GM18511 (cell line): ENCODE measurements at regions not wholly inside any gene's neighbourhood (a gene's known extent, or its start where the extent isn't known, plus 50 kb on each side); places are given as distances from the start of the nearest gene placed in this dataset.
"Not testable (repeated sequence)": the region's sequence is repeated elsewhere in the genome, so short reads cannot be mapped to it uniquely, and the experiment has no call there.

Experiments used
- ATAC-seq: cut with Tn5 transposase; IDR thresholded peaks from one replicate; pipeline ENCODE4 v1.9.1; 2021; ENCODE audit warnings: mild to moderate bottlenecking, moderate library complexity; ENCODE audit not compliant: unreplicated experiment

DNA sequence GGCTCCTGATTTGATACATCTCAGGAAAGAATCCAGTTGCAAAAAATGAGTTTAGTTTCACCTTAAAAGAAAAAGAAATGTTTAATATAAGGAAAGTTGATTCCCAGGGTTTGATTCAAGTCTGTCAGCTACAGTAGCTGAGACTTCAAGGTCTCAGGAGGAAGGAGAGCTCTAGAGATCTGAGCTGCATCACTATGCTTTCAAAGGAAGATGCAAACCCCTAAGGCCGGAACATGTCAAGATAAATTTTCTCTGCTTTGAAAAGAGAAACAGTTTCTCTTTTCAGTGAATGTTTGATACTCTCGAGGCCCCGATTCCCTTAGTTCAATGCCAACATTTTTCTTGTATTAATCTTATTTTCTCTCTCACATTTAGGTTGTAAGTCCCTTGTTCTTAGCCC is 128.6 kb downstream of the RGPD3 start:
- ATAC-seq, result no peak

DNA sequence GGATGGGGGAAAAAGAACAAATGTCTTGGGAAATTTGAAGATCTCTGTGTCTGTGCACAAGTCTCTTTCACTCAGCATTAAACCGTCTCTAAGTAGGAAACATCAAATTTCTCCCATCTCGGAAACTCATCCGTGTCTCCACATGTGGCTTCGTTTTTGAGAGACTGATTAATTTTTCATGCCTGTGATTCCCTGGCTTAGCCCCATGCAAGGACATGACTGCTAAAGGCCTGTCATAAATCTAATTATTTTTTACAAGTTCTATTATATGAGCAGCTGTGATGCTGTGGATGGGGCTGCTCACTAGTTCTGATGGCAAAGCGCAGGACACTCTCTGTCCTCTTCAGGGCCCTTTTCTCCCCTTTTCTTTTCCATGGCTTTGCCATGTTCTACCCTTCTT is 129.1 kb downstream of the RGPD3 start:
- no peak for ATAC-seq

DNA sequence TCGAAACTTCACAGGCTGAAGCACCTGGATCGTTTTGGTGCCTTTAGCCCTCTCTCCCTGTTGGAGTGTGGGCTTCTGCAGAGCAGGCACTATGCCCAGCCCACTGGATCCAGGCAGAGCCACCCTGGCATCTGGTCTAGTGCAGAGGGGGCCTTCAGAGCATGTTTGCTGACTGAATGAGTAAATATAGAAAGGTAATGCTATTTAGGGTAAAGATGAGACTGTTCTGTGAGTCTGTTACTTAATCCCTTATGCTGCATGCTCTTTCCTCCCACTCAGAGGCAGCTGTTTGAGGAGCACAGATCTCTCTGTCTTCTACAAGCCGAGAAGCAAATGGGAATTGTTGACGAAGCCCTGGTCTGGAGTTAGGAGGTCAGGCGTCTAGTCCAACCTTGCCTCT is 130.2 kb downstream of the RGPD3 start:
- no peak for ATAC-seq

DNA sequence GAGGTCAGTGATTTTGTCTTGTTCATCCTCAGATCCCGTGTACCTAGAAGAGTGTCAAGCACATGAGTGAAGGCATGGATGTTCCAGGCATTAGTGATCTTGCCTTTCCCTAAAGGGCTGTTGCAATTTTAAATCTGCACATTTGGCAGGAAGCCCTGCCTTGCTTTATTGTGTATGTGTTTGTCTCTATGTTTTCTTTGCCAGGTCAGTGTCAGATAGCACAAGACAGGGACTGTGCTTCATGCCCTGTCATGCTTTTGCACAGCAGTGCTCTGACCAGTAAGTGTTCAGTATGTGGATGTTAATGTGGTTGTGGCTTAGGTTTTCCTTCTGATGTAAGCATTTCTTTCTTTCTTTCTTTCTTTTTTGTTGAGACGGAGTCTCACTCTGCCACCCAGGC is 131.5 kb downstream of the RGPD3 start:
- no peak for ATAC-seq

DNA sequence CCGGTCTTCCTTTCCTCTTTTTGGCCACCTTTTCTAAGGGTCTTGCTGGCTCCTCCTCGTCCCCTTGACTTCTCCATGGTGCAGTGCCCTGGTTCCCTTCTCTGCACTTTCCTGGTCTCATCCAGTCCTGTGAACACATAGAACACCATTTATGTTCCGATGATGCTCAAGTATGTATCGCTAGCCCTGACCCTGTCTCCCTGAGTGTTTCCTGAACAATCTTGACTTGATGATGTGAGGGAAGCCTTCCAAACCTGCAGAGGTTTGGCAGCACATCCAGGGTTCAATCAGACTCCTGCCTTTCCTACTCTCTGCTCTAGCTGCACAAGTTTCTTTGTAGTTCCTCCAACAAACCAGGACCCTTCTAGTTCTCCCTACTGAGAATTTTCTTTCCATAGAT is 132.1 kb downstream of the RGPD3 start:
- ATAC-seq, result no peak

DNA sequence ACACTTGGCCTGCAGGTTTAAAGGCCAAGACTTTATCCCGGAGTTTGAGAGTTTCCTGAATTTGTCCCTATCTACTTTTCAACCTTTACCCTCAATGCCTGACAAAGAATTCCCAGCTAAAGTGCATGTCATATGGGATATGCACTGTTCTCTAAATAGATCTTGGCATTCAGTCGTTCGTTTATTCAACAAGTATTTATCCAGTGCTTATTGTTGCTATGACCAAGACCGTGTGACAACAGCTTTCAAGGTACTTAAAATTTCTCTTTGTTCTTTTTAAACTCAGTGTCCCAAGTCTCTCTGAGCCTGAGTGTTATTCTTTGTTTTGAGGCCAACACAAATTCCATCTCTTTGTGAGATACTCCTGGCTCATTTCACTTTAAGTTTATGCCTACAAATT is 133.4 kb downstream of the RGPD3 start:
- ATAC-seq, result no peak

DNA sequence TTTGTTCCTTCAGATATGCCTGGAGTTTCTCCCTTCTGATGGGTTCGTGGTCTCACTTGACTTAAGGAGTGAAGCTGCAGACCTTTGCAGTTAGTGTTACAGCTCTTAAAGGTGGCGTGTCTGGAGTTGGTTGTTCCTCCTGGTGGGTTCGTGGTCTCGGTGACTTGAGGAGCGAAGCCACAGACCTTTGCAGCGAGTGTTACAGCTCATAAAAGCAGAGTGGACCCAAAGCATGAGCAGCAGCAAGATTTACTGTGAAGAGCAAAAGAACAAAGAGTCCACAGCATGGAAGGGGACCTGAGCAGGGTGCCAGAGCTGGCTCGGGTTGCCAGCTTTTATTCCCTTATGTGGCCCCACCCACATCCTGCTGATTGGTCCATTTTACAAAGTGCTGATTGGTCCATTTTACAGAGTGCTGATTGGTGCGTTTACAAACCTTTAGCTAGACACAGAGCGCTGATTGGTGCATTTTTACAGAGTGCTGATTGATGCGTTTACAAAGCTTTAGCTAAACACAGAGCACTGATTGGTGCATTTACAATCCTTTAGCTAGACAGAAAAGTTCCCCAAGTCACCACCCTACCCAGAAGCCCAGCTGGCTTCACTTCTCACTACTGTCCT is 134.8 kb downstream of the RGPD3 start:
- ATAC-seq, result not testable (repeated sequence)

DNA sequence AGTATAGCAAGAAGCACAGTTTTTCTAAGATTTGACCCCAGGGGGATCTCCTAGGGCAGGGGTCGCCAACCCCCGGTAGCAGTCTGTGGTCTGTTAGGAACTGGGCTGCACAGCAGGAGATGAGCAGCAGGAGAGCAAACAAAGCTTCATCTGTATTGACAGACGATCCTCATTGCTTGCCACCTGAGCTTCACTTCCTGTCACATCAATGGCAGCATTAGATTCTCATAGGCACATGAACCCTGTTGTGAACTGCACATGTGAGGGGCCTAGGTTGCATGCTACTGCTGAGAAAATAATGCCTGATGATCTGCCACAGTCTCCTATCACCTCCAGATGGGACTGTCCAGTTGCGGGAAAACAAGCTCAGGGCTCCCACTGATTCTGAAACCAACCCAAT is 136.2 kb downstream of the RGPD3 start:
- ATAC-seq, result no peak

DNA sequence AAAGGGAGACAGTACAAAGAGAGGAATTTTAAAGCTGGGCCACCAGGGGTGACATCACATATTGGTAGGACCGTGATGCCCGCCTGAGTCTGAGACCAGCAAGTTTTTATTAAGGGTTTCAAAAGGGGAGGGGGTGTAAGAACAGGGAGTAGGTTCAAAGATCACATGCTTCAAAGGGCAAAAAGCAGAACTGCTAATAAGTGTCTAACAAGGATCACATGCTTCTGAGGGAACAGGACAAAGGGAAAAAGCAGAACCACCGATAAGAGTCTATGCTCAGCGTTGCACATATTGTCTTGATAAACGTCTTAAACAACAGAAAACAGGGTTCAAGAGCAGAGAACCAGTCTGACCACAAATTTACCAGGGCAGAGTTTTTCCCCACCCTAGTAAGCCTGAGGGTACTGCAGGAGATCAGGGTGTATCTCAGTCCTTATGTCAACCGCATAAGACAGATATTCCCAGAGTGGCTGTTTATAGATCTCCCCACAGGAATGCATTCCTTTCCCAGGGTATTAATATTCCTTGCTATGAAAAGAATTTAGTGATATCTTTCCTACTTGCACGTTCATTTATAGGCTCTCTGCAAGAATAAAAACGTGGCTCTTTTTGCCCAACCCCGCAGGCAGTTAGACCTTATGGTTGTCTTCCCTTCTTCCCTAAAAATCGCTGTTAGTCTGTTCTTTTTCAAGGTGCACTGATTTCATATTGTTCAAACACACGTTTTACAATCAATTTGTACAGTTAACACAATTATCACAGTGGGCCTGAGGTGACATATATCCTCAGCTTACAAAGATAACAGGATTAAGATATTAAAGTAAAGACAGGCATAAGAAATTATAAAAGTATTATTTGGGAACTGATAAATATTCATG is 136.5 kb upstream of the UXS1 start:
- ATAC-seq, result not testable (repeated sequence)

DNA sequence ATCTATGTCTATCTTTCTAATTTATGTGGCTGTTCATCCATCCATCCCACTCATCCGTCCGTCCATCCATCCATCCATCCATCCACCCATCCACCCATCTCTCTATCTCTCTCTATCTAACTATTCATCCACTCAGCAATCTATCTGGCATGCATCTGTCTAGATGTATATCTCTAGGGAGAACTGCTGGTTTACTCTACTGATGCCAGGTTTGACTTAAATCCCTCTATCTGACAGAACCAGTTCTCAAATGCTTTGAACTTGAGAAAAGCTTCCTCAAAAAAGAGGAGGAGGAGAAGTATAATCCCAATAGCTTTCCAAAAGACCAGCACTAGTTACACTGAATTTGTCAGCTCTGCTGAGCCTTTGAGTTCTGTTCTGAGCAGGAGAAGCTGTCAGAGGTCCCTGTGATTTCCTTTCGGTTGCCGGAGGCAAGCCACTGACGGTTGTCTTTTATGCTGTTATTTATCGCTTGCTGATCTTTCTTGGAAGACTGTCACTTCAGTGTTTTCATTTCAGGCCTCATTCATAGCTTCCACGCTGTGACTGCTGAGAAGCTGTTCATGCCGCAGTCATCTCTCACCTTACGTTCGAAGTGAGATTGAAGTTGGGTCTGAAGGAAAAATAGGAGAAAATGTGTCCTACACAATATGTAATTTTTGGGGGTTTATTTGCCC is 129.4 kb upstream of the UXS1 start:
- ATAC-seq, result no peak

DNA sequence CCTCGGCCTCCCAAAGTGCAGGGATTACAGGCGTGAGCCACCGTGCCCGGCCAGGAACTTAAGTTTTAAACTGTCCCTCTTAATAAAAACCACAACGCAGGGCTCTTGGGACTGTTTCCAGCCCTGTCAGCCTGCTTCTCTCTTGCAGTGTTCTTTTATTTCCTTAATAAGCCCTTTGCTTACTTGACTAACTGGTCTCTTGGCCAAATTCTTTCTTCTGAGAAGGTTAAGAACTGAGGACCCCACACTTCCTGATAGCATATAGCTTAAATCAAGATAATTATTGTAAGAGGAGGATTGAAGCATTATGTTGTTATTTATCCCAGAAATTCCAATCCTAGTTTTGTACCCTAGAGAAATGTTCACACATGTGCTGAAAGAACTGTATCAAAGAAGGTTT is 128.2 kb upstream of the UXS1 start:
- ATAC-seq, result no peak

DNA sequence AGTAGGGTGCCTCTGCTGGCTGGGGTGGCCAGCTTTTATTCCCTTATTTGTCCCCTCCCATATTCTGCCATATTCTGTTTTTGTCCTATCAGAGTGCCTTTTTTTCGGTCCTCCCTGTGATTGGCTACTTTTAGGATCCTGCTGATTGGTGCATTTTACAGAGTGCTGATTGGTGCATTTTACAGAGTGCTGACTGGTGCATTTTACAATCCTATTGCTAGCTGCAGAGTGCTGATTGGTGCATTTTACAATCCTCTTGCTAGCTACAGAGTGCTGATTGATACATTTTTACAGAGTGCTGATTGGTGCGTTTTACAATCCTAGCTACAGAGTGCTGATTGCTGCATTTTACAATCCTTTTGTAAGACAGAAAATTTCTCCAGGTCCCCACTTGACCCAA is 126.3 kb upstream of the UXS1 start:
- not testable (repeated sequence) for ATAC-seq

DNA sequence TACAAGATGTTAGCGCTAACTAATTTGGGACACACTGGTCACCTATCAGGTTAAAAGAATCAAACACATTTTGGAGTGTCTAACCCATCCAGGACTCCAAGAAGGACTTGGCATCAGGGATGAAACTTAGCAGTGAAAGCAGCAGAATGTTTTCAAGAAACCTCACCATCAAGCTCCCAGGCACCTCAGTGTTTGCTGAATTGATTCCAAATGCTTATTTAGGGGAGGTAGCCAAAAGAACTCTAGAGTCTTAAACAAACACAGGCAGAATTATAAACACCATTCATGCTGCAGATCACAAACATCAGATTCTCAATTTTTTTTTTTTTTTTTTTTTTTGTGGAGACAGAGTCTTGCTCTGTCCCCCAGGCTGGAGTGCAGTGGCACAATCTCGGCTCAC is 122.8 kb upstream of the UXS1 start:
- no peak for ATAC-seq

DNA sequence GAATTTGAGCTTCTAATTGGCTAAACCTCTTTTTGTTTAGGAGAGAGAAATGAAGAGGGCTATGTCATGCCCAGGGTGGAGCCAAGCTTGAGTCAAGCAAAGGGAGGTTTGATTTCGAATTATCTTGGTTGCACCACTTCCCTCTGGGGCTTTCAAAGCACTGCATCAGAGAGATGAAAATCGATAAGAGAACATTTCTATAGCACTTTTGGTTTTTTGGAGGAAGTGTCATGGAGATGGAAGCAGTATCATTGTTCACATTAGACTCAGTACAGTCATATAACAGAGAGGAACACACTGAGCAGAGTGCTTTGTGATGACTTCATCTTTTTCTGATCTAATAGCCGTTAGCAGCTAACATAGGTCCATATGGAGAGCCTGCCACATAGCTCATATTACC is 120.3 kb upstream of the UXS1 start:
- ATAC-seq, result no peak

DNA sequence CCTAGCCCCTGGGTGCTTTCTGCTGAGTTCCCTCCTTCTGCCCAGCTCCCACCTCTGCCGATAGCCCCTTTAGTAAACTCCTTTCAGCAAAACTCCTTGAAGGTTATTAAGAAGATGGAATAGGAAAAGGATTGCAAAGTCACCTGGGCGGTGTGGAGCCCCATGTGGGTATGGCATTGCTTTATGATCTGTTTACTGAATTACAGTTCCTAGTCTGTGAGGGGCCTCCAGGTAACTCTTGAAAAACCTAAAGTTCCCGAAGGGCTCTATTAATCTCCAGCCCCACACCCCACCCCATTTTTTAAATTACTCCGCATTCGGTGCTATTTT is 116.9 kb upstream of the UXS1 start:
- no peak for ATAC-seq

DNA sequence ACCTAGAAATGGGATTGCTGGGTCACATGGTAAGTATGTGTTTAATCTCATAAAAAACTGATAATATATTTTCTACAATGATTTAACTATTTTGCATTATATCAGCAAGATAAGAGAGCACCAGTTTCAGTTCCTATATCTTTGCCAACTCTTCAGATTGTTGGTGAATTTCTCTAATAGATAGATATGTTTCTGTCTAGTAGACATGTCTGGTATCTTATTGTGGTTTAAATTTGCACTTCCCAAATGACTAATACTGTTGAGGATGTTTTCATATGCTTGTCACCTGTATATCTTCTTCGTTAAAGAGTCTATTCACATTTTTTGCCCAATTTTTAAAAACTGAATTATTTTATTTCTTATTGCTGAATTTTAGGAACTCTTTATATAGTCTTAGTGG is 113.8 kb upstream of the UXS1 start:
- peak; percentile 88 for ATAC-seq

DNA sequence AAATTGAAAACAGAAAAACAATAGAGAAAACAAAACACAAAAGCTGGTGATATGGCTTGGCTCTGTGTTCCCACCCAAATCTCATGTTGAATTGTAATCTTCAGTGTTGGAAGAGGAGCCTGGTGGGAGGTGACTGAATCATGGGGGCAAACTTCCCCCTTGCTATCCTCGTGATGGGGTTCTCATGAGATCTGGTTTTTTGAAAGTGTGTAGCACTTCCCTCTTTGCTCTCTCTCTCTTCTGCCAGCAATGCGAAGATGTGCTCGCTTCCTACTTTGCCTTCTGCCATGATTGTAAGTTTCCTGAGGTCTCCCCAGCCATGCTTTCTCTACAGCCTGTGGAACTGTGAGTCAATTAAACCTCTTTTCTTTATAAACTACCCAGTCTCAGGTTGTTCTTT is 112.3 kb upstream of the UXS1 start:
- ATAC-seq, result no peak

DNA sequence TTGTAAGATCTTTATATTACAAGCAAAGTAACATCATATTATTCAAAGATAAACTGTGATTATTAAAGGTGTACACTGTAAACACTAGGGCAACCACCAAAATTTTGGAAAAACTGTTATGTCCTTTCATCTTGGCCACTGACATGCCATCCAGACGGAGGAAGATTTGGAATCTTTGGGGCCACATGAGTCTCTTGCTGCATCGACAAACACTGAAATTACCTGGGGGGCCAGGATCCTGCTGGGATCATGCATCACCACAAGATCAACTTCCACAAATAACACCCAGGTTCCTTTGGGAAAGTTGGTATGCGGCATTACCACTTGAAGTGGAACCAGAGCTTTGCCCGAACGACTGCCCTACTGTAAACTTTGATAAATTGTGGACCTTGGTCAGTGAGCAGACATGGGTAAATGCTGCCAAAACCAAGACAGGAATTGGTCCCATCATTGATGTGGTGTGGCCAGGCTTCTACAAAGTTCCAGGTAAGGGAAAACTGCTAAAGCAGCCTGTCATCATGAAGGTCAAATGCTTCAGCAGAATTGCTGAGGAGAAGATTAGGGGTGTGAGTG is 110.6 kb upstream of the UXS1 start:
- no peak for ATAC-seq

DNA sequence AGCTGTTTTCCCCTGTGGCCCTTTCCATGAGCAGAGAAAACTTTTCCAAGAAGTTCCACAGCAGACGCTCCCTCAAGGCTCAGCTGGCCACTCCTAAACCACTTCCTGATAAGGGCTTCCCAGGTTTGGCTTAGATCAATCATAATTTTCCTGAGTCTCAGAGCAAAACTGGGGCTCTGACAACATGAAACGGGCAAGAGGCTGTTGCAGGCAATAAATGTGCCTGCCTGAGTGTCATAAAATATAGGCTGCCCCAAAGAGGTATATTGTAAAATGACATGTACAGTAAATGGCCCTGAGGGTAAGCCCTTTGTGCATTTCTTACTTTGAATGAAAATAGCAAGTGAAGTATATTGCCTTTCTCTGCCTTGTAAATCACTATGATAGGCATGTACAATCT is 105.6 kb upstream of the UXS1 start:
- ATAC-seq, result no peak

DNA sequence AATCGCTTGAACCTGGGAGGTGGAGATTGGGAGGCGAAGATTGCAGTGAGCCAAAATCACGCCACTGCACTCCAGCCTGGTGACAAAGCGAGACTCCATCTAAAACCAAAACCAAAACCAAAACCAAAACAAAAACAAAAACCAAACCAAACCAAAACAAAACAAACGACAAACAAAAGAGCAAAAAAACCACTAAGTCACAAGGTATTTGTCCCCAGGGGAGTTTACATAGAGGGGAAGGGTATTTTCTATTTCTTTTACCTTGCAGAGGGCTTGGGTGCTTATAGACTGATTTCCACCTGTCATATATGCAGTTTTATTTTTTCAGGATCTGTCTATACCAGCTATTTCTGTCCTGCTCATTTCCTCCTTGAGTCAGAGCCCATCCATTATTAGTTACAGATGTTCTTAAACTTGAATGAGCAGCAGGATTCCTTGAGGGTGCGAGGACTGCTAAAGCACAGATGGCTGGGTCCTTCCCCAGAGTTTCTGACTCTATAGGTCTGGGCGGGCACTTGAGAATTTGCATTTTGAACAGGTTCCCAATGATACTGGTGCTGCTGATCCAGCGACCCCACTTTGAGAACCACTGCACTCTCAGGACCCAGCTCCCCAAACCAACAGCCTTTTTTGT is 102.2 kb upstream of the UXS1 start:
- ATAC-seq, result no peak

DNA sequence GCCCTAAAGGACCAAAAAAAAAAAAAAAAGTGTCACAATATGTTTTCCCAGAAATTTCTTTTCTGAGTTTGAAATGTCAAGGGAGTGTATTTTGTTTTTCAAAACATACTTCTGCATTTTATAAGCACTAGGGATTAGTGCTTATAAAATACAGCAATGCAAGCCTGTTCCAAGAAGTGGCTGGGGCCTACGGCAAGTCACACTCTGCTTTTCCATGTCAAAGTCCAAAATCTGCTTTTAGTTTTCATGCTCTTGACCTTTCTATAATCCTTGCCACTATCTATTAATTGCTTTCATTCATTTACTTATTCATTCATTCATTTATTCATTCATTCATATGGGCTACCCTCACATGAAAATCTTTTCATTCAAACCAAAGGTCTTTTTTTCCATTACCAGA is 100.1 kb upstream of the UXS1 start:
- ATAC-seq, result no peak
